NCI-H748 treated with DMSO at 0.1 percent for 48 hours (cell line): ENCODE measurements at regions not wholly inside any gene's neighbourhood (a gene's known extent, or its start where the extent isn't known, plus 50 kb on each side); places are given as distances from the start of the nearest gene placed in this dataset.
"Not testable (repeated sequence)": the region's sequence is repeated elsewhere in the genome, so short reads cannot be mapped to it uniquely, and the experiment has no call there.

ENCODE experiments used
- DNase-seq: peaks from one replicate; lab custom pipeline; 2025; lab: John Stamatoyannopoulos, UW

DNA sequence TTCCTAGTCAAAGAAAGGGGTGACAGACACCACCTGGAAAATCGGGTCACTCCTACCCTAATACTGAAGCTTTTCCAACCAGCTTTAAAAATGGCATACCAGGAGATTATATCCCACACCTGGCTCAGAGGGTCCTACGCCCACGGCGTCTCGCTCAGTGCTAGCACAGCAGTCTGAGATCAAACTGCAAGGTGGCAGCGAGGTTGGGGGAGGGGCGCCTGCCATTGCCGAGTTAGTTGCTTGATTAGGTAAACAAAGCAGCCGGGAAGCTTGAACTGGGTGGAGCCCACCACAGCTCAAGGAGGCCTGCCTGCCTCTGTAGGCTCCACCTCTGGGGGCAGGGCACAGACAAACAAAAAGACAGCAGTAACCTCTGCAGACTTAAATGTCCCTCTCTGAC lies 127.1 kb downstream of the NXPE2 start:
- DNase-seq = not testable (repeated sequence)

DNA sequence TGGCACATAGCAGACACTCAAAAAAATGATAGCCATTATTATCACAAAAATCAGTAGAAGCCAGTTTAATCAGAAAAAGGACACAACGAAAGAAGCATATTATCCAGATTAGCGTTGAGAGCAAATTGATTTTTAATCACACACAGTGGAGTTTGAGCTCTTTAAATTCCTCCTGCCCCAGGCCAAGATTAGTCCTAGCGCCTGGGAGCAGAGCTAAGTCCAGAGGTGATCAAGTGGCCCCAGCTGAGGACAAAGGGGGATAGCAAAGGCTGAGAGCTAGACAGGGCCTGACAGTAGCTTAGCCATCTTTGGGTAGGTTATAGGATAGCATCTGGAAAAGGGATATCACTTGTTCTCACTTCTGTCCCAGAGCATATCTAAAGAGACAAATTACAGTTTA lies 133.6 kb downstream of the NXPE2 start:
- DNase-seq = no peak

DNA sequence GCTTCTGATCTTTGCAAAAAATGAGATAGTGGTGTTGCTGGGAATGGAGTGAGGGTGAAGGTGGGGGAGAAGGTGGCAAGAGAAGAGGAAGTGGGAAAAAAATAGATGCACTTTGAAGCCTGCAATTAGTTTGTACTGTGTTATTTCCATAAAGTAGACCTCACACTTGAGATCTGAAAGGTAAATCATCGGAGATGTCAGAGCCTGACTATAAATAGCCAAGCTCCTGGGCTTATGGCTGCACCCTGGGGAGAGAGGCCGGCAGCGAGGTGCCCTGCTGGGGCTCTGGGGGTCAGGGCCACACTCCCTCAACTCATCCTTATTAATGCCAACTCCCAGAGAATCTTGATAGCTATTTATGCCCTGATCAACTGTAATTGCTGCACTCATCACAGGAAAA lies 134.4 kb downstream of the NXPE2 start:
- DNase-seq = no peak

DNA sequence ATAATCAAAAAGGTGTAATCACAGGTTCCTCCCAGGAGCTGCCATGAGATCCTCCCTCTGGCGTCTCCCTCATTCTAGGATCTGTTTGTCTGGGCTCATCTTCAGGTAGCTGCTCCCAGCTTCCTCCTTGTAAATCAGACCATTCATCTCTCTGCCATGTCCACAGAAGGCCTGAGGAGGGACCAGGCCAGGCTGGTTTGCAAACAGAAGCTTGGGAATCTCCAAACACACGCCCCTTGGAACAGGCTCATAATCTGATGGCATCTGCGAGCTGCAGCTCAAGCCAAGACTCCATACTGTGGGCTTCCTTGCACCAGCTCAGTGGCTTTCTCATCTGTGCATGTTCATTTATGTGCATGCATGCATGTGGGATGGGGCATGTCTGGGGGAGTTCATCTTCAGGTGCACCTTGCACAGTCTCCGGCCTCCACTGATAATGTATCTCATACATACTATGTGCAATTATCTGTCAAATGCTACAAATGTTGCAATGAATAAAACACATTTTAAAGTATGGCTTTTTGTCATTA lies 134.9 kb downstream of the NXPE2 start:
- DNase-seq = no peak

DNA sequence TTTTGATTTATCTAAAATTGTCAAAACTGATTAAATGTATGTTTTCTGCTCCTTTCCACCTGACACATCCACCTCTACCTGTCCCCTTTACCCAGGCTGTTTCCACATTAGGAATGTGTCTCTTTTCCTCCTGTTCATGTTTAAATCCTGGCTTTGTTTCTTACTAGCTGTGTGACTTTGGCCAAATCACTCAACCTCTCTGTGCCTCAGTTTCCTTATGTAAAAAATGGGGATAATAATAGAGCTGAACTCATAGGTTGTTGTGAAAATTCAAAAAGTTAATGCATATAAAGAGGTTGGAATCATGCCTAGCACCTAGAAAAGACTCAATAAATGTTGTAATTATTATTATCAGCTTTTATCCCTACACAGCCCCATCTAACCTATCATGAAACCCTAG lies 136.8 kb downstream of the NXPE2 start:
- no peak for DNase-seq

DNA sequence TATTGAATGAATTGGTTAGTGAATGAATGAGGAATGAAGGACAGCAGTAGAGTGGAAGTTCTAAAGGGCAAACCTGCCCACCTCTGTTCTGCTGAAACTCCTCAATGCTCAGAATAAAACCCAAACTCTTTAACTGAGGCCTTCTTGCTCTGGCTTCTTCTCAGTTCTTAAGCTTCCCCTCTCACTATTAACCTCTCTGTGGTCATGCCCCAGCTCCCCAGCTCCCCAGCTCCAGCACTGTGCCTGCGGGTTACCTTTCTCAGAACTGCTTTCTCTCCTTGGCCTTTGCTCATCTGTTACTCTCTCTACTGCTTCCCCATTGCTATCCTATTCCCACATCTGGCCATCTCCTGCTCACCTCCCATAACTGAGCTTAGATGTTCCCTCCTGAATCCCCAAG lies 137.4 kb downstream of the NXPE2 start:
- DNase-seq = no peak

DNA sequence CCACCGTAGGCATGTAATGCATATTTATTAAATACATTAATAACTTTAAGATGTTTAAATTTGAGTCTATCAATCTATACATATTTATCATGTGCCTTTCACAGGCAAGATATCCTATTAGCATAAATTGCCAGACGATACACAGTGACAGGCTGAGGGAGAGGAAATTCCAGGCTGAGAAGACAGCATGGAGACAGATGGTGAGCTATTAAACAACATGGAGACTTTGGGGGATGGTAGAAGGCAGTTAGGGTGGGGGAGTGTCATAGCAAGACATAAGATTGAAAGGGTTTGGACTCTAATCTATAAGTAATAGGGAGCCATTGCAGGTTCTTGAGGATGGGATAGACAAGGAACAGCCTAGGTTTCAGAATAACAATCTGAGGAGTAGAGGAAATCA lies 138.5 kb downstream of the NXPE2 start:
- DNase-seq = no peak

DNA sequence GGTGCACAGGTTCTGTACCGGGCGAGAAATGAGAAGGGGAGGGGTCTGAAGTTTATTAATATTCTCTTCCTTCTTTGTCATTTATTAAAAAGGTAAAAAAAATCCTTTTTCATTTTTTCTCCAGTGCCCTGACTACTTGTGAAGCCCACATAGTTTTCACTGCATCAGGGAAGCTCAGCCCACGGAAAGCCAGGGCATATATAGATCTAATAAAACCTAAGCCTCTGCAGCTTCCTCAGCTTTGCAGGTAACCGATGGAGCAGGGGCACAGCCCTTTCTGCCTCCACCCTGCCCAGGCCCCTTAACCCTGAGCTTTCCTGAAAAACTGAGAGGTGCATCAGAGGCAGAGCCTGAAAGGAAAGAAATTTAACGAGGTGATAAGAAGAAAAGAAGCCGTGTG lies 140.1 kb downstream of the NXPE2 start:
- no peak for DNase-seq

DNA sequence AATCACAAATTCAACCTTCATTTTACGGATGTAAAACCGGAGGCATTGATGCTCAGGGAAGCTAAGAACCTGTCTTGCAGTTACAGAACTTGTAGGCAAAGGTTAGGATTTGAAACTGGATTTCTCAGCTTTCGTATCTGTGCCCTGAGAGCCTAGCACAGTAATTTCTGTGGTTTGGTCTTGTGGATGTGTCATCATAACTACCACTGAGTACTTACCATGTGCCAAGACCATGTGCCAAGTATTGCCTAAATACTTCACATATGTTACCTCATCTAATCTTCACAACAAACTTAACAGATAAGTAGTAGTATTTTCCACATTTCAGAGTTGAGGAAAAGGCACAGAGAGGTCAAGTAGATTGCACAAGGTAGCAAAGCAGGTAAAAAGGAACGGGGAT lies 140.7 kb downstream of the NXPE2 start:
- no peak for DNase-seq

DNA sequence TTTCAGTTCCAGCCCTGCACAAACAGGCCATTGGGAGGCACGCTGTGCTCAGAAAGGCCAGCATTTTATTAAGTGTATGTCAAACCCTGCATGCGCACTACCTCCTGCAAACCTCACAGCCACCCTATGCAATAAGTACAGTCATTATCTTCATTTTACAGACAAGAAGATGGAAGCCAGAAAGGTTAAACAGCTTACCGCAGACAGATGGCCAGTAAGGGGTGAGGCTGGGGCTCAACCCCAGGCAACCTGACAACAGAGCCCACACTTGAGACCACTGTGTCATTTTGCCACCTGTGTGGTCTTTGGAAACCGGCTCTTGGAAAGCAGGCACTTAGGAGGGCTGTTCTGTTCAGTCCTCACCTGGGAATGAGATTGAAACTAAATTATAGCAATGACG lies 142.3 kb downstream of the NXPE2 start:
- no peak for DNase-seq

DNA sequence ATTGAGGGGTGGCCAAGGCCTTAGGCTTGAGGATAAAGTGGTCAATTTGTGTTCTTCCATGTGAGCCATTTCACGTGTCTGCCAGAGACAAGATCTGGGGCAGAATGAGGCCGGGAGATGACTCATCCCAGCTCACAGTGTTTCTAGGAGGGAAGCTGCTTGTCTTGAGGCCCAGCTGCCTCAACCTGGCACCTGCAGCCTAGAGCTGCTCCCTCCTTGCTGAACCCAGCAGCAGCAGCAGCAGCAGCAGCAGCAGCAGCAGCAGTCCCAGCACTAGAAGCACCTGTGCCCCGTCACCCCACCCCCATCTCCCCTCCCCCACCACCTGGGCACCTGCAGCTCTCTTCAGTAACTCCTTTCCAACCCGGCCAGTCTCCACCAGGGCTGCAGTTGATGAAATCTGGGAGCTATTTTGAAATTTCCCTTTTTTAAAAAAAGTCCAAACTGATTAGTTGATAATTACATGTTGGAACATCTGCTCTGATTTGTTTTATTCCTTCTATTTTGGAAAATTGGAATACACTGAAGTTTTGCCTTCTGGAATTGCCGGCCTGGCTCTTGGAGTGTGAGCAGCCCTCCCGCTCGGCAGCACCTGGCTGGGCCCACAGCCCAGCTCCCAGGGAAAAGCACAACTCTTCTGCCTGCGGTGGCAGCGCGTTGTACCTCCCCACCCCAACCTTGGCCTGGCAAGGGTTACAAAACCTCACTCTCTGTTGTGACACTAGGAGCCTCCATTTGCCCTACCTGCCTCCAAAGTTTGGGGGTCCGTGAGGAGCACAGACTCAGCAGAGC lies 143.5 kb downstream of the NXPE2 start:
- DNase-seq = no peak

DNA sequence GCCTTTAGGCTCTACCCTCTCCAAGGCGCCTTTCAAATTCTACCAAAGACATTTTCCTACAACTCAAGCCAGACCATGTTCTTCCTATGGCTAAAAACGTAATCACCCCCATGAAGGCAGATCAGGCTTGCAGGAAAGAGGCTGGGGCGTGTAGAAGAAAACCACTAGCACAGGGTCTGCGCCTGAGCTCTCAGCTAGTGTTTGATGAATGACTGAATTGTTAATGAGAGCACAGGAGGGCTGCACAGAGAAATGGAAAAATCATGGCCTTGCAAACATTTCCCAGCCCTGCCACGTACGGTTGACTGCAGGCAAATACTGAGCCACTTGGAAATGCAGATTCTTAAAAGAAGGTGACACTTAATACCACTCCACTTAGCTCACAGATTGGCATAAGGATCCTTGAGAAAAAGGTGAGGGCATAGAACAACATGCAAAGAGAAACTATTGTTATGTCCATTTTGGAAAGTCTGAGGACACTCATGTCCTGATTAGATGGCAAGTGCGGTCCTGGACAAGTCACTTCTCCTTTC lies 148.6 kb downstream of the NXPE2 start:
- no peak for DNase-seq

DNA sequence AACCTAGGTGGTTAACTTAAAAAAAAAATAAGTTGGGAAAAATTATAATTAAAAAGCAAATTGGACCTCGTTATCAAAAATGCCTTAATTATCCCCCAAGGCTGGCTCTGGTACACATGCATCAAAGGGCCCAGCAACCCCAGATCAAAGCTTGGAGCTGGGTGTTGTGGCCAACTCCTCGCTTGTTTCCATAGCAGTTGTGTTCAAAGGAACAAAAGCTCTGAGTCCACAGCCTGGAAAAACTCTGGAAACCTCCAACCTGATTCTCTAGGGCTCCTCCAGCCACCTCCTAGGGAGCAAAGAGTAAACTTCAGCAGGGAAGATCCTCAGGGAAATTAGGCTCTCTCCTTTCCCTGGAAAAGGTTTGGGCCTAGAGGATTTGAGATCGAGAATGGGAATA lies 149.4 kb downstream of the NXPE2 start:
- no peak for DNase-seq

DNA sequence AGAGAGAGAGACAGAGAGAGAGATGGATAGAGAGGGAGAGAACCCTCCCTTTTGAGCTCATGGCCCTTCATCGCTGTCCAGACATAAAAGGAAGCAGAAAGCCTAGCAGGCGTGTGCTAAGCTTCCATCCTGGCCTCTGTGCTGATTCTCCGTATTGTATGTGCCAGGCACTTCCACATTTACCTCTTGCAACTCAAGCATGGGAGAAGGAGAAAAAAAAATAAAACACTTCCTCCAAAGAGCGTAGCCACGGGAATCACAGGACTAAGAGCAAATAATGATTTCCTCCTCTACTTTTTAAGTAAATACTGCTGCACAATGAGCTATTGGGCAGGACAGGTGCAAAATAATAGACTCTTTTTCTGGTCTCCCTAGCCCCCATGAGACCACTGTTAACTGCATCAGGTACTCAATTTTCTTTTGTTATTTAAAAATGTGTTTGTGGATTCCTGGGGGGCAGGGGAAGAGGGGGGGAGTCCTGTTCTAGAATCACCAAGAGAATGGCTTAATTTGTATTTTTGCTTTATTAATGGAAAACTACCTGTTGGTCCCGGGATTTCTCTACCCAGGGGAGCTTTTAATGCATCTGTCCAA lies 154.3 kb downstream of the NXPE2 start:
- peak; percentile 86 for DNase-seq

DNA sequence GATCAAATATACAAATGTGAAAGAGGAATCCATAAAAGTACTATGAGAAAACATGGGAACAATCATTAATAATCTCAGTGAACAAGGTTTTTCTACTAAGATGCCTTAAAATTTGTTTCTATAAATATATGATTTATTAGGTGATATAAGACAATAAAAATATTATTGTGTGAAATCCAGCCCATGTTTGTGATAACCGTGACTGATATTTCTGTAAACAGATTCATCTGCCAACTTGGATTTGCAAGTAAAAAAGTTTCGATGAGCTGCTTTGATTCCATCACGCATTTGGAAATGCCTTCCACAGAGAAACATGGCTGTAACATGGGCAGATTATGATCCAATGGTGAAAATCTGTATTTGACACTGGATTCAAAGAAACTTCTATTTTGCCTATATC lies 157.8 kb downstream of the NXPE2 start:
- DNase-seq = no peak

DNA sequence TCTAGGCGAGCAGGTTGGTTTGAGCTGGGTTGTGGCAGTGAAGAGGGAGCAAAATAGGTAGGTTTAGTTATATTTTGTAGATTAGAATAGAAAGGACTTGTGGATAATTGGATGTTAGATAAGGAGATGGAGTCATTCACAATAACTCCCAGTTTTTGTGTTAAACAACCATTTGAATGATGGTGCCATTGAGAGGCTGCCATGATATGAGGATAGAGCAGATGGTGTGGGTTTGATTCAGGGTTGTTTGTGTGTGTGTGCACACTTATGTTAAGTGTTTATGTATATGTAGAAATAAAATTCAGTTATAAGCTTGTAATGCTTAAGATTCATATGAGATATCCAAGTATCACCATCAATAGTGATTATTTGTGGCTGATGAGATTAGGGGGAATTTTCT lies 166.6 kb downstream of the NXPE2 start:
- no peak for DNase-seq

DNA sequence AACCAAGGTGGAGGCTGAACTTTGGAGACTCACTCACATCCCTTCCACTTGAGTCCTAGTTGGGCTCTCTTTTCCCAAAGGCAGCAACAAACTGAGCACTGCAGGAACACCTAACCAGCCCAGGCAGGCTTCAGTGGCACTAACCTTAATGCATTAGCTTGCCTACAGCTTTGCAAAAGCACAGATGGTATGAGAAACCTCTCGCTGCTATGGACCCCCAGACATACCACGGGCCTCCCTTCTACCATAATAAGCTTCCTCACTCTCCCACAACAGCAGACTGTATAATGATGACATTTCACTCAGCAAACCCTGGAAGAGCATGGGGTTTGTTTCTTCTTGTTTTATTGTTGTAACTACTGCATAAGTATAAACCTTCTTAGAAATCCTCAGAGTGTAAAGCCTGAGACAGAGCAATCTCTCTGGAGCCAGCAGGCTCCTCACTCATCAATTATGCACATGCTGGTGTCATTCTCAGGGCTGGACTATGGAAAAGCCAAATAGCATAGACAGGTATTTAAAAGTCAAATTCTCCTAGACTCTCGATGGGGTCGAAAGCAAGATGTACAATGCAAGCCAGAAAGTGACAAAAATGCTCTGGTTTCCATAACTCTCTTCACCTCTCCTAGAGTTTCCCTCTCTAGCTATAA lies 167.6 kb downstream of the NXPE2 start:
- DNase-seq = no peak

DNA sequence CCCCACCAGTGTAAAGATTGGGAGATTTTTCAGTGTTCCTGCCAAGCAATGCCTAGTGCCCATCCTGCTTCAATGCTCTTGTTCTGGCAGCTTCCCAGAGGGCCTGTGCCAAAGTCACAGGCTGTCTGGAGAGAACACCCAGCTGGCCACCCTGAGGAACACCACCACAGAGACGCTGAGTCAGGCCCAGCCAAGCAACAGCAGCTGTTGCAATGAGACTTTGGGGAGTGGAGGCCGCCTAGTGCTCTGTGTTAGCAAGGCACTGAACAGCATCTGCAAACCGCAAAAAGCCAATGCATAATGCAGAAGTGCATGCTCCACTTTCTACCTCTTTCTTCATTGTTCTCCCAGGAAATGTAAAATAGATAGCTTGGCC lies 168.1 kb downstream of the NXPE2 start:
- DNase-seq = no peak

DNA sequence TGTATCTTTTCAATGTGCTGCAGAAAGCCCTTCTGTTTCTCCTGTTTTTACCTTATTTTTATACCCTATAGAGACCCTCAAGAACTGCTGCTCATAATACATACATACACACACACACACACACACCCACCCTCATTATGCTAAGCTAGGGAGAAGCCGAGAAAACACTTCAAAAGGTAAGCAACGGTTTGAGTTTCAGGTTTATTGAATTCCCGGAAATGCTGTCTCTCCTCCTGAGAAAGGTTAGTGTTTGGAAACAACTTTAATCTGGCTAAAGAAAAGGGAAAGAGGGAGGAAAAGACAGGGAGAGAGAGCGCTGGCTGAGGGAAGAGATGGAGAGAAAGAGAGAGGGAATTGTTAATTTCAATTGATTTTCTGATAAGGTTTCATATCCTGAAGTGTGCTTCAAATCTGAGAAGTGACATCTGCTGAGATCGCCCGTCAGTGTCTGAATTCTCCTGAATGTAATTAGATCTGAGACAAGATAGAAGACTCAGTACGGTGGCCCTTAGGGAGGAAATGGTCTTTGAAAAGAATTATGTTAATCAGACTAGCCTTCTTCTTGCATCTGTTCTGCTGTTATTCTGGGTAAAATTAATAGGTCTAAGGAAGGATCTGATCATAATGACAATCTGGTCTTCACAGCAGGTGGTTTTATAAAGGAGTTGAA lies 169.1 kb downstream of the NXPE2 start:
- no peak for DNase-seq

DNA sequence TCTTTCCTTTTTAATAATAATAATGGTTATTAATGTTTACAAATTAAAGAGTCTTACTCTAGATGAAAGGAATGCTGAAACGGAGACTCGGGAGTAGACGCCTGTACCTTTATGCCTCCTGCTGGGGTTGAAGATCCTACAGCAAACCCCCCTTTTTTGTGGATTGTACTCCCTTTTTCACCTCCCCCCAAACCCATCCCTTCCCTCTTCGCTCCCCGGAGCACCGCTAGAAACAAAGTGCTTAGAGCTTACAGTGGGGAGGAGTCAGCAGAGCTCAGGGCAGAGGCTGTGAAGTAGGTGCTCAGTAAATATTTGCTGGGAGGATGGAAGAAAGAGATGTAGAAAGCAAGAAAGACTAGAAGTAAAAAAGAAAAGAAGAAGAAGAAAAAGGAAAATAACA lies 169.7 kb downstream of the NXPE2 start:
- DNase-seq = no peak

DNA sequence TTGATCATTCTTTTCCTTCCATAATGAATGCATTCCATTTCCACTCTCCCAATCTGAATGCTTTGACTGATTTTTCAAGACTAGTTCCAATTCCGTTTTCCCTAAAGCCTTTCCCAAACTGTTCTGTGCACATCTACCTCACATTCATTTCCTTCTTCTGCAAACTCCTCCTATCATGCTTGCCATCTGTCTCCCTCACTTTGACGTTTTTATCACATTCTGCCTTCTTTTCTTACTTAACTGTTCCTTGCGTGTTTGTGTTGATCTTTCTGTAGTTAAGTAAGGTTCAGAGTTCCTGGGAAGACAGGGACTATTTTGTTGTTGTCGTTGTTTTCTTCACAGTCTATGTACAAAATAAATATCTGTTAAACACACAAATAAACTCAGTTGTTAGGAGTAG lies 179.0 kb downstream of the NXPE2 start:
- DNase-seq = no peak

DNA sequence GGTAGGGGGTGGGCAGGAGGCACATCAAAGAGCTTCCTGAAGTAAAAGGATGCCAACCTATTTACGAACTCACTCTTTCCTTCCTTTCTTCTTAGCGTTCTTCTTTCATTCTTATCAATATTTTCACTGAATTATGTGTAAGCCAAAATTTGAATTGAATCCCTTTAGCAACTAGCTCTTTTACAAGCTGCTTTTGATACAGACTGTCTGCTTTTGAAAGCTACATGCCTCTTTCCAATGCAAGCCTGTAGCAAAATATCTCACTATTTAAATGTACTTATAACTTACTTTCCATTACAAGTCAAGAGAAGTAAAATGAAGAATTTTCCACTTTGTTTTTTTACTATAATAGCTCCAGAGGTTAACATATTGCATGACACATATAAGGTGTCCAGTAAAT lies 186.6 kb downstream of the NXPE2 start:
- DNase-seq = no peak

DNA sequence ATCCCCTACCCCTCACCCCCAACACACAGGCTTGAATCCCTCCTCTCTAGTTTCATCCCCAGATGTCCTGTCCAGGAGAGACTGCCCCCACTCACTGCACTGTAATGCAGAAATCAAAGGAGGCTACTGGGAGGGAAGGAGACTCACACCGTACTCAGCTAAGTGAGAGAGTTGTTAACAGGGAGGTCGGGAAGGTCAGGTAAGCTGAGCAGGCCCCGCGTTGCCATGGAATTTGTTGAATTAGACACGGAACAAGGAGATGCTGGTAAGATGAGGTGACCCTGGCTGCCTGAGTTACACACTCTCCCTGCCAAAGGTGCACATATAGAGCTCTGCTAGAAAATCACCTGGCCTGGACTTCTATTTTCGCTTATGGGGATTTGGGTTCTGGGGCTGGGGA lies 197.9 kb downstream of the NXPE2 start:
- no peak for DNase-seq
